ENCODE measurements at regions not wholly inside any gene's neighbourhood (a gene's known extent, or its start where the extent isn't known, plus 50 kb on each side); places are given as distances from the start of the nearest gene placed in this dataset.
A peak's percentile ranks its signal among the peaks of the same experiment; 100 is the strongest.

DNA sequence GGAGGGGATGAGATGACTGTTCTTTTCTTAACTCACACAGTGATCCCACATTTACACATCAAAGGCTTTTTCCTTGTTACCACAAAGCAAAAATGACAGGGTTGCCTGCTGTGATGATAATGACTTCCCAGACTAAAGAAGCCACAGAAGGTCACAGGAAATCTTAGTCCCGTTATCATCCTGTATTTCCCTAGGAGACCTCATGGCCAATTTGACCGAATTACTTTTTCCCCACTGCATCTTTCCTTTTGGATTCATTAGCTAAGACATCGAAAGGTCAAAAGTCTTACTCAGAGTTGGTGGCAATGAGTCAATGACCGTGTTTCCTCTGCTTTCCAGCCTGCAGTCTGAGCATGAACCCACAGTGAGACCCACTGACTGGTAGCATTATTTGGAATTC, 130.1 kb upstream of the INHBA start:
- no peak for DNase-seq (ENCODE audit: low spot score)

- no peak for DNase-seq (ENCODE audit: low spot score)
Measured at GRCh38 chr7:41830271-41830670, 127.4 kb upstream of the INHBA start.

DNA sequence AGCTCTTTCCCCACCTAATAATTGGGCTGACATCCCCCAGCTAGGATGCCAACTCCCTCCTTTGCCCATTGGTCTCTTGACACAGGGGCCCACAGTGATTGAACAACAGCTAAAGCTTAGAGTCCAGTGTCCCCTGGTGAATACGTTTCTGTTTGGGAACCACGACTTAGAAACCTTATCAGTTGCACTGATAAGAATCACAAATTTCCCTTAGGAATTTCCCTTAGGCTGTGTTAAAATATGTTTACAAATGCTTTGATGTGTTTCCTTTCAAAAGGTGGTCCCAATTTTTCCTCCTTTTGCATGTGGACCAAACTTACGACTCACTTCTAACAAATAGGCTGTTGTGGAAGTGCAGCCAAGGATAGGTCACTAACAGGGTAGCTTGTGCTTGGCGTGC, 126.0 kb upstream of the INHBA start:
- DNase-seq (ENCODE audit: low spot score), result no peak

GRCh38 chr7:41826641-41827040, 123.8 kb upstream of the INHBA start:
- DNase-seq (ENCODE audit: low spot score), result no peak

- no peak for DNase-seq (ENCODE audit: low spot score)
Measured at GRCh38 chr7:41825927-41826480, 123.1 kb upstream of the INHBA start.

- DNase-seq (ENCODE audit: low spot score), result no peak
Measured at GRCh38 chr7:41824284-41824683, 121.4 kb upstream of the INHBA start.

DNA sequence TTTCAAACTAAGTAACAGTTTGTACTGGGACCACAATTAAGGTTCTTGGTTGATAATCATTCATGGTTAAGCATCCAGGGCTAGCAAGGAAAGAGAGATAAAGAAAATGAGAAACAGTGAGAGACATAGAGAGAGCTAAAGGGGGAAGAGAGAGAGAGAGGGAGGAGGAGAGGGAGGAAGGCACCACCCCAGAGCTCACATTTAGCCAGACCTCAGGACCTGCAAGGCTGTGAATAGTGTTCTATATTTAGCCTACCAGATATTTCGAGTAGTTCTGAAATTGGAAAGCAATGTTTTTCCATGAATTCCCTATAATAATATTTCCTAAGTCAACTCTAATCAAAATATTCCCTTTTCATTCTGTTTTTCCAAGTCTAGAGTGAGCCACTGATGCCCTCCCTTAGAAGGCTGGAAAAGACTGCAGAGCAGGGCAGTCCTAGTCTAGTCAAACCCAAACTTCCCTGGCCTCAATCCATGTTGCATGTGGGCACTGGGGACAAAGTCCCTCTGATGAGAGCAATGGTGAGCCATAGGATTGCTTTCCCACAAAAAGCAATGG, 119.4 kb upstream of the INHBA start:
- DNase-seq (ENCODE audit: low spot score), result no peak

DNA sequence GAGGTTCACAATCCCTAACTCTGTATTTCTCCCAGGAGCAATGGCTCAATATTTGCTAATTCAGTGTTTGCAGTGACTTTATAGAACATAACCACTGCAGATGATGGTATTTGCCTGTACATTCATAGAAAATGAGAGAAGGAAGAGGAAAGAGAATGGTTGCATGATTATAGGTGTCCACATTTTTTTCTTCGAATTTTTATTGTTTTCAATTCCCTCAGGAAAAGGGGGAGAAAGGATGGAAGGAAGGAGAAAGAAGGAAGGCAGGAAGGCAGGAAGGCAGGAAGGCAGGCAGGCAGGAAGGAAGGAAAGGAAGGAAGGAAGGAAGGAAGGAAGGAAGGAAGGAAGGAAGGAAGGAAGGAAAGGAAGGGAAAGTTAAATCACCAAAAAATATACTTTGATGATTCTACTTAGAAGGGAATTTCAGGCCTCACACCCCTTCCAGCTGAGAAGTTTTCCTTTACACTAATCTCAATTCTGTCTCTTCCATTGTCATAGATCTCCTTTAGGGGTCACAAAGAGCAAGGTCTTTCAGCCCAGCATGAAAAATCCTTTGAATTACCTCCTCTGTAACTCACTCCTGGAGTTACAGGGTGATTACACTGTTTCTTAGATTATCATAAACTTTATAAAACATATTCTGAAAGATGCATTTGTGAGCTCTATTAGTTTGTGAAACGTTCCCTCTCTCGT, 118.8 kb upstream of the INHBA start:
- DNase-seq (ENCODE audit: low spot score), result no peak

DNA sequence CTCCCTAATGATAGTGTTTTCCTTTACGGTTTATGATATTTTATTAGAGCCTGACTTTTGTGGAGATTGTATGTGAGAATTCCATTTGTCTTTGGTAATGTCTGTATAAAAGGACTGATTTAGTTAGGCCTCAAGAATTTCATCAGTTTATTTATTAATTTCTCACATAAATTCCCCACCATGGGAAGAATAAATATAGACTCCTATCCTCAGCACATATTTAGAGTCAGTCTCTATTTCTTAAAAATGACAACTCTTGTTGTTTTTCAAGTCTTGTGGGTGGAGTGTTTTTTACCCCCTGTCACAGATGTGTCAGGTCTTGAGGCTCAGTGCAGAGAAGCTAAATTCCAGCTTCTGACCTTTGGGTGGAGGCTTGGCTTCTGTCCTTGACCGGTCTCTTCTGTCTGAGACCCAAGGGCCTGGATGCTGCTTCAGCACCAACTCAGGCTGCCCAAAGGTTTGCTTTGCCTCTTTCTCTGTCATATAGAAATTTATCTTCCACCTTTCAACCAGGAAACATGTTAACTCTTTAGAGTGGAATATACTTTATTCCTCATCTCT, 117.3 kb upstream of the INHBA start:
- DNase-seq (ENCODE audit: low spot score), result no peak

GRCh38 chr7:41819645-41820044, 116.8 kb upstream of the INHBA start:
- no peak for DNase-seq (ENCODE audit: low spot score)

GRCh38 chr7:41818765-41819398, 116.0 kb upstream of the INHBA start:
- no peak for DNase-seq (ENCODE audit: low spot score)

DNA sequence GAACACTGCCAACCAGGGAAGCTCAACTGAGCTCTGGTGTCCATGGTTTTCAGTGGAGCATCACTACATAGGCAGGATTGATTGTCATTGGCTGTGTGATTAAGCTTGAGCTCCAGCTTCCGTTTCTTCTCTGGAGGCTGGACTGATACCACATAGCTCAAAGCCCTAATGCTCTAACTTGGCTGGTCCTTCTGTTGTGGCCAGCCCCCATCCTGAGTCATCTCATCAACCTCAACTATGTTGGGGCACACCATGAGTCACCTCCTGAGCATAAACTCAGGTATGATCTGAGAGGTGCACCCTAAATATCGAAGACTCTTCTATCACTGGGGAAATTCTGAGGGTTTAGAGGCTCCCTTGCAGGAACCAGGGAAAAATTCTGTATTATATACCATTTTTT, 114.5 kb upstream of the INHBA start:
- peak; percentile 28 for DNase-seq (ENCODE audit: low spot score)

DNA sequence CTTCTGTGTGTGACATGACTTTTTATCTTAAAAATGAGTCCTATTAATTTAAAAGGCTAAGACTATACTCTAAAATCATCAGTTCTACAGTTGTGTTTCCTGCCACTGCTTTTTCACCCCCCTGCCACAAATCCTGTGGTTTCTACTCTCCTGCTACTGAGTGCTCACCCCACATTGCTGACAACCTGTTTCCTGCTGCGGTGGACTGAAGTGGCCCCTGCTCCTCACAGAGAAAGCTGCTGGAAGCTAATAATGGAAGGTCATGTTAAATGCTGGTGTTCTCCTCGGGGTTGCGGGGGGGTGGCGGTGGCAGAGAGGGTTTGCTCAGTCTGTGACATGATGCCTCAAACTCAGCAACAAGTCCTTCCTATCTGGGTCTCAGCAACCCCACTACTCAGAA, 113.2 kb upstream of the INHBA start:
- no peak for DNase-seq (ENCODE audit: low spot score)

GRCh38 chr7:41814888-41815287, 112.0 kb upstream of the INHBA start:
- DNase-seq (ENCODE audit: low spot score), result no peak

DNA sequence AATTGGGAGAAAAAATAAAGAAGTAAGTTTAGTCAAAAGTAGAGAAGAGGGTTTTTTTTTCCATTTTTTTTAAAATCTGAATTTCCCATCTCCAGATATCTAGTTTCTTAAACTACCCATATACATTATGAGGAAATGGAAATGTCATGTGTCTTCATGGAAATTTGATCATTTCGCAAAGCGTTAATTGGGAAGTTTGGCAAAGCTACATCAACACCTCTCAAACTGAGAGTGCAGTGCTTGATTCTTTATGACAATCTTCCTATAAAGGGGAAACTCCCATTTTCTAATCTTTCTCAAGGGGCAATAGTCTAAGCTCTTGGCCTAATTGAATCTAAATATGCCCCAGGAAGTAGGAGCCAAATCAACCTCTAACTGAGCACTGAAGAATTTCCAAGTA, 110.4 kb upstream of the INHBA start:
- no peak for DNase-seq (ENCODE audit: low spot score)

DNA sequence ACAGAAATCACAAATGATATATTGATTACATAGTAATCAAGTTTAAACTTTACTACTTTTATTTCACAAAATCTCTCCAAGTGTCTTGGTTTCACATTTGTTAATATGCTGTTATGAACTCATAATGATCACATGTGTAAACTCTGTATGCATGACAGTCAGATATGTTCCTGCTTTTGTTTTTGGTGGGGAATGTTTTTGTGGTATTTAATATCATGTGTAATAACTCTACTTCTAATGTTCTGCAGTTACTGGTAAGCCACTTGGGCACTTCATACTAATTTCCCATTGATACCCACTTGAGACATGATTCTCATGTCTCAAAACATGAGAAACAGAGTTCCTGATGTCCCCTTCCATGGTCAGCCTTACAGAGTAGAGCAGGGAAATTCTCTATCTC, 109.1 kb upstream of the INHBA start:
- no peak for DNase-seq (ENCODE audit: low spot score)

DNA sequence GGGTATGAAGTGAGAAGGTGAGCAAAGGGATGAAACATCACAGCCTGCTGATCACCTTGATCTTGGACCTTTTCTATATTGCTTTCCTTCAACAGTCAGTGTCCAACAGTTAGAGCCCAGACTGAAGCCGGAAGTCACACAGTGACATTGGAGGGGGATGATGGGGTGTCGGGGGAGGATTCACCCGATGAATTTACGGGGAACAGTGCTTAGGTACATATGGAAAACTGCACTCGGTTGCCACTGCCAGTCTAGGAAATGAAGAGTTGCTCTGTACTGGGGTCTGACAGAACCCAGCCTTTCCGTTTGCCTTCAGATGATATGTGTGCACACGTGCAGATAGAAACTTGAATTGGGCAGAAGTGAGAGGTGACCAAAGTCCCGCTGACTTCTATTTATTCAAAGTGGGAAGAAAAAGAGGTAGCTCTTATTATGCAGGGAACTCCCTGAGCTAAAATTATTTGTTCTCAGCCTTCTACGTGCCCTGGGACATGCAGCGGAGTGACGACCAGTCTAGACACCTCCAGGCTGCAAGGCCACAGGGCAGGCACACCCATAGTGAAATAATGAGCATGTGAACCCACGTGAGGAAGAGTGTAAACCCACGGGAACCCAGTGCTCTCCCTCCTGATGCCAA, 107.2 kb upstream of the INHBA start:
- no peak for DNase-seq (ENCODE audit: low spot score)

DNA sequence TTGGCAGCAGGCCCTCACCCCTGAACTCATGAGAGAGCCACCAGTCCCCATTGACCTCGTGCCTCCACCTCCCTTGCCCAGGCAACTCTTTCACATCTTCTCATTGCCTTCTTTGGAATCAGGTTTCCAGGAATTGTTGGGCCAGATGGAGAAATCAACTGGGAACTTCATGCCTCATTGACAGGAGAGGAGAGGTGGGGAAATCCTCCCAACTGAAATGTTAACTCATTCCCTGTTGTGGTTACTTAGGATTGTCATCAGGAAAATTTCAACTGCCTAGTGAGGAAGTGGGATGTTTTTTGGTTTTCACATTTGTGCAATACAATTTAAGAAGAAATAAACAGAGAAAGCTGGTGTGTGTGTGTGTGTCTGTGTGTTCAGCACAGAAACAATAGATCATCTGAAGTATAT, 106.6 kb upstream of the INHBA start:
- DNase-seq (ENCODE audit: low spot score), result no peak

GRCh38 chr7:41809116-41809515, 106.2 kb upstream of the INHBA start:
- no peak for DNase-seq (ENCODE audit: low spot score)

- DNase-seq (ENCODE audit: low spot score), result no peak
Measured at GRCh38 chr7:41808541-41808940, 105.7 kb upstream of the INHBA start.

DNA sequence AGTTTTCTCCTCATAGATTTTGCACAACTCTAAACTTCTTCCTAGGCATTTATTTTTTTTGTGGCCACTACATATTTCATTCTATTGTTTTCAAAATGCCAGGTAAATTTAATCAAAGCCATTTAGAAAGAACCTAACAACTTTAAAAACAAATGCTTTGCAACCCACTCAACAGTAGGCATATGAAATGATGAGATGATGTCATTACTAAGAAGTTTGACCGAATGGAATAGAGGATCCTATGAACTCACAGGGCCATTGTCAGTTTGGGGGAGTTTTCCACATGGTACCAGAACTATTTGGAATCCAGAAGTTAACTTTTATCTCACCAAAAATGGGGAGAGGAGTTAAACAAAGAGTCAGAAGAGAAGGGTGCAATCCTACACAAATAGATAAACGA, 100.7 kb upstream of the INHBA start:
- DNase-seq (ENCODE audit: low spot score), result no peak

- no peak for DNase-seq (ENCODE audit: low spot score)
Measured at GRCh38 chr7:41796331-41796730, 93.4 kb upstream of the INHBA start.

Measured in hepatic stellate cell (primary cell).